HepG2 (cell line): ENCODE measurements at regions not wholly inside any gene's neighbourhood (a gene's known extent, or its start where the extent isn't known, plus 50 kb on each side); places are given as distances from the start of the nearest gene placed in this dataset.

Experiments
- ATAC-seq: fragments of 200-7000 bp; cut with Tn5 transposase; 3 replicates; pipeline ENCODE4 v1.9.1; 2020; ENCODE audit warnings: mild to moderate bottlenecking, moderate library complexity
- BruUV-seq: library from RNA; stranded (reverse); fragments of 400-500 nt; replicated peaks from 2 replicates; lab custom pipeline; 2021; lab: Mats Ljungman, UMichigan
- CTCF ChIA-PET: fragments of 300-600 bp; formaldehyde crosslinking; extraction: SDS; loops from one replicate; lab custom pipeline; 2021; ENCODE audit warnings: low total read pairs, inconsistent platforms, low intra/inter-chr PET ratio; lab: Yijun Ruan, JAX
- POLR2A ChIA-PET: fragments of 350-600 bp; sonication (Branson Sonifier 250); formaldehyde crosslinking; loops from one replicate; lab custom pipeline; 2020; ENCODE audit warnings: antibody characterized with exemption, inconsistent platforms; lab: Yijun Ruan, JAX
- DNase-seq: peaks from one replicate; pipeline ENCODE4 v3.0.0-alpha.2; 2015; ENCODE audit warnings: low spot score
- FAIRE-seq: peaks from 3 replicates; lab custom pipeline; 2011; peaks lifted over from hg19 to GRCh38; lab: Jason Lieb, UNC
- H2AFZ ChIP-seq: one replicate; pipeline ENCODE4 v1.6.1; 2011; ENCODE audit warnings: low read length, inconsistent platforms
- H3K27ac ChIP-seq: fragments of 300-600 bp; 3 replicates; pipeline ENCODE4 v1.8.0; 2011; ENCODE audit warnings: mixed run types, mild to moderate bottlenecking, mixed read lengths, low read length, inconsistent platforms; ENCODE audit not compliant: insufficient read depth; ENCODE audit errors: extremely low read length
- H3K27me3 ChIP-seq, 2 experiments: fragments of 200-600 bp in 1 of 2; 2 replicates in 1 of 2; 3 replicates in 1 of 2; pipeline versions ENCODE4 v1.6.0 to v1.8.0; 2011; ENCODE audit warnings: low read length in 2 of 2, mild to moderate bottlenecking in 2 of 2, moderate library complexity in 2 of 2, inconsistent platforms in 1 of 2; ENCODE audit not compliant: insufficient read depth in 2 of 2, control insufficient read depth in 1 of 2
- H3K36me3 ChIP-seq, 2 experiments: fragments of 200-600 bp in 1 of 2; replicated peaks in 1 of 2; 2 replicates in 1 of 2; 3 replicates in 1 of 2; pipeline versions ENCODE4 v1.5.1 to v1.8.0; 2011; ENCODE audit warnings: low read length in 2 of 2, inconsistent platforms in 1 of 2; ENCODE audit not compliant: insufficient read depth in 2 of 2, control insufficient read depth in 1 of 2
- H3K4me1 ChIP-seq: 2 replicates; pipeline ENCODE4 v1.5.1; 2012; ENCODE audit warnings: low read length, inconsistent platforms; ENCODE audit not compliant: insufficient read depth
- H3K4me2 ChIP-seq: 2 replicates; pipeline ENCODE4 v1.6.0; 2011; ENCODE audit warnings: low read depth, low read length, inconsistent platforms
- H3K4me3 ChIP-seq, 3 experiments: fragments of 200-600 bp in 1 of 3; sonication (generic), shearing (Covaris generic) in 1 of 3; replicated peaks in 1 of 3; 2 replicates each; pipeline ENCODE4 v1.5.1; 2011 to 2016; ENCODE audit warnings: low read length in 3 of 3, inconsistent platforms in 2 of 3, low read depth in 2 of 3, mild to moderate bottlenecking in 2 of 3, control low read depth in 1 of 3, mixed read lengths in 1 of 3; ENCODE audit not compliant: insufficient read depth in 1 of 3
- H3K79me2 ChIP-seq: one replicate; pipeline ENCODE4 v1.6.1; 2011; ENCODE audit warnings: low read length, inconsistent platforms; ENCODE audit not compliant: insufficient read depth
- H3K9ac ChIP-seq: 2 replicates; pipeline ENCODE4 v1.6.0; 2011; ENCODE audit warnings: mild to moderate bottlenecking, low read depth, low read length, inconsistent platforms; ENCODE audit not compliant: insufficient read depth
- H3K9me3 ChIP-seq: 2 replicates; pipeline ENCODE4 v1.5.1; 2012; ENCODE audit warnings: mild to moderate bottlenecking, low read length
- H4K20me1 ChIP-seq: 2 replicates; pipeline ENCODE4 v1.6.0; 2011; ENCODE audit warnings: inconsistent platforms, mild to moderate bottlenecking, low read length, moderate library complexity; ENCODE audit not compliant: insufficient read depth
- AGO2 ChIP-seq: fragments of 200-400 bp; formaldehyde crosslinking; optimal IDR thresholded peaks from 2 replicates; pipeline ENCODE3; 2017; ENCODE audit warnings: mild to moderate bottlenecking, low read depth, low read length, moderate library complexity
- DNMT3B ChIP-seq: conservative IDR thresholded peaks from 2 replicates; pipeline ENCODE4 v1.6.1; 2016; ENCODE audit warnings: missing biosample characterization, control low read depth
- MLX ChIP-seq: IDR thresholded peaks from 2 replicates; pipeline ENCODE4 v1.6.1; 2016
- RARG ChIP-seq: sonication (generic); formaldehyde crosslinking; IDR thresholded peaks from 2 replicates; pipeline ENCODE4 v1.4.0; 2020; ENCODE audit warnings: low read depth, mild to moderate bottlenecking, missing genetic modification reagents
- ZBTB8A ChIP-seq: sonication (generic); formaldehyde crosslinking; IDR thresholded peaks from 2 replicates; pipeline ENCODE4 v1.4.0; 2020; ENCODE audit warnings: mild to moderate bottlenecking, low read depth, missing genetic modification reagents, borderline replicate concordance
- ZIK1 ChIP-seq: sonication (generic); formaldehyde crosslinking; IDR thresholded peaks from 2 replicates; pipeline ENCODE4 v1.5.0; 2020; ENCODE audit warnings: mild to moderate bottlenecking, low read depth, missing genetic modification reagents, borderline replicate concordance
- ZMYM3 ChIP-seq: sonication (generic); formaldehyde crosslinking; IDR thresholded peaks from 2 replicates; pipeline ENCODE4 v1.5.1; 2020; ENCODE audit warnings: mild to moderate bottlenecking, missing genetic modification reagents
- ZNF33A ChIP-seq: sonication (generic); formaldehyde crosslinking; IDR thresholded peaks from 2 replicates; pipeline ENCODE4 v1.5.1; 2020; ENCODE audit warnings: missing genetic modification reagents, mild to moderate bottlenecking, moderate library complexity, borderline replicate concordance
- ZNF7 ChIP-seq: IDR thresholded peaks from 2 replicates; pipeline ENCODE4 v1.6.1; 2016; ENCODE audit warnings: missing biosample characterization, missing genetic modification reagents
- ZNF83 ChIP-seq: sonication (generic); formaldehyde crosslinking; IDR thresholded peaks from 2 replicates; pipeline ENCODE4 v1.4.0; 2020; ENCODE audit warnings: missing genetic modification reagents, mild to moderate bottlenecking, borderline replicate concordance
- ZSCAN21 ChIP-seq: sonication (generic); formaldehyde crosslinking; IDR thresholded peaks from 2 replicates; pipeline ENCODE4 v1.8.0; 2022; ENCODE audit warnings: mild to moderate bottlenecking, missing genetic modification reagents, moderate library complexity, borderline replicate concordance
- WGBS: methylation state at CpG from one replicate; pipeline ENCODE4 v1.1.6; 2017; ENCODE audit warnings: low lambda C conversion rate; 5-methylcytosine and 5-hydroxymethylcytosine counted together
- in situ Hi-C: cut with HindIII; loops from 2 replicates; pipeline ENCODE4 v1.10.0; 2017; ENCODE audit warnings: low pct_unique_long_range_greater_than_20kb; ENCODE audit not compliant: extremely low pct_ligation_motif_present
- intact Hi-C: fragments of 100-400 bp; cut with micrococcal nuclease; formaldehyde crosslinking; loops from one replicate; pipeline ENCODE4 v1.10.0; 2022; ENCODE audit not compliant: unreplicated experiment
- TF ChIP-seq, protein P1 (sequence below), 2 experiments: fragments of 450-650 bp in 1 of 2; sonication (generic) in 1 of 2; formaldehyde crosslinking in 1 of 2; IDR thresholded peaks; 2 replicates each; pipeline versions ENCODE4 v1.6.1 to v1.8.0; 2016 to 2022; ENCODE audit warnings: antibody characterized with exemption in 1 of 2, mild to moderate bottlenecking in 1 of 2, missing genetic modification reagents in 1 of 2

GRCh38 chr3:163721596-163721995, 1356.7 kb downstream of the SI start:
- Histone ChIP-seq H3K27ac (no peak overlapping the region), H3K9ac (no peak overlapping the region), H3K4me2 (no peak overlapping the region), H4K20me1 (no peaks in the 10 kb centered on the region), H3K4me1 (no peaks in the 10 kb centered on the region), H3K36me3 (no peaks in the 10 kb centered on the region), H2AFZ (no peak overlapping the region), H3K4me3 (no peak overlapping the region), H3K9me3 (no peaks in the 10 kb centered on the region), H3K27me3 (no peaks in the 10 kb centered on the region), H3K79me2 (no peaks in the 10 kb centered on the region)
- ChIA-PET CTCF (no interaction called here), POLR2A (no interaction called here)
- BruUV-seq, result no TSS peak
- intact Hi-C loops (no loop called here), in situ Hi-C loops (no loop called here)
- 0% methylated on average over 2 of the region's 6 CpGs for WGBS
- ATAC-seq (no peak), DNase-seq (no peak), FAIRE-seq (no peak)
- no peak for TF ChIP-seq ZIK1 (CRISPR knock-in tag)
- no peak for TF ChIP-seq DNMT3B (CRISPR knock-in tag)
- TF ChIP-seq AGO2, result no peak
- TF ChIP-seq ZNF83 (CRISPR knock-in tag), result no peak
- TF ChIP-seq ZBTB8A, result no peak
- no peak for TF ChIP-seq ZNF33A (CRISPR knock-in tag)
- TF ChIP-seq MLX (CRISPR knock-in tag), result no peak
- no peak for TF ChIP-seq RARG (CRISPR knock-in tag)
- TF ChIP-seq, protein P1, sequence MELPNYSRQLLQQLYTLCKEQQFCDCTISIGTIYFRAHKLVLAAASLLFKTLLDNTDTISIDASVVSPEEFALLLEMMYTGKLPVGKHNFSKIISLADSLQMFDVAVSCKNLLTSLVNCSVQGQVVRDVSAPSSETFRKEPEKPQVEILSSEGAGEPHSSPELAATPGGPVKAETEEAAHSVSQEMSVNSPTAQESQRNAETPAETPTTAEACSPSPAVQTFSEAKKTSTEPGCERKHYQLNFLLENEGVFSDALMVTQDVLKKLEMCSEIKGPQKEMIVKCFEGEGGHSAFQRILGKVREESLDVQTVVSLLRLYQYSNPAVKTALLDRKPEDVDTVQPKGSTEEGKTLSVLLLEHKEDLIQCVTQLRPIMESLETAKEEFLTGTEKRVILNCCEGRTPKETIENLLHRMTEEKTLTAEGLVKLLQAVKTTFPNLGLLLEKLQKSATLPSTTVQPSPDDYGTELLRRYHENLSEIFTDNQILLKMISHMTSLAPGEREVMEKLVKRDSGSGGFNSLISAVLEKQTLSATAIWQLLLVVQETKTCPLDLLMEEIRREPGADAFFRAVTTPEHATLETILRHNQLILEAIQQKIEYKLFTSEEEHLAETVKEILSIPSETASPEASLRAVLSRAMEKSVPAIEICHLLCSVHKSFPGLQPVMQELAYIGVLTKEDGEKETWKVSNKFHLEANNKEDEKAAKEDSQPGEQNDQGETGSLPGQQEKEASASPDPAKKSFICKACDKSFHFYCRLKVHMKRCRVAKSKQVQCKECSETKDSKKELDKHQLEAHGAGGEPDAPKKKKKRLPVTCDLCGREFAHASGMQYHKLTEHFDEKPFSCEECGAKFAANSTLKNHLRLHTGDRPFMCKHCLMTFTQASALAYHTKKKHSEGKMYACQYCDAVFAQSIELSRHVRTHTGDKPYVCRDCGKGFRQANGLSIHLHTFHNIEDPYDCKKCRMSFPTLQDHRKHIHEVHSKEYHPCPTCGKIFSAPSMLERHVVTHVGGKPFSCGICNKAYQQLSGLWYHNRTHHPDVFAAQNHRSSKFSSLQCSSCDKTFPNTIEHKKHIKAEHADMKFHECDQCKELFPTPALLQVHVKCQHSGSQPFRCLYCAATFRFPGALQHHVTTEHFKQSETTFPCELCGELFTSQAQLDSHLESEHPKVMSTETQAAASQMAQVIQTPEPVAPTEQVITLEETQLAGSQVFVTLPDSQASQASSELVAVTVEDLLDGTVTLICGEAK (IDR thresholded peaks at IDR 0.05), result no peak
- TF ChIP-seq, protein P1 (CRISPR knock-in tag; IDR thresholded peaks at IDR 0.05), result no peak
- no peak for TF ChIP-seq ZMYM3 (CRISPR knock-in tag)
- no peak for TF ChIP-seq ZNF7 (CRISPR knock-in tag)
- TF ChIP-seq ZSCAN21, result no peak
